ENCODE measurements at regions not wholly inside any gene's neighbourhood (a gene's known extent, or its start where the extent isn't known, plus 50 kb on each side); places are given as distances from the start of the nearest gene placed in this dataset.
"Not testable (repeated sequence)": the region's sequence is repeated elsewhere in the genome, so short reads cannot be mapped to it uniquely, and the experiment has no call there.

GRCh38 chr6:68197356-68197755, 437.7 kb upstream of the ADGRB3 start:
- no peaks in the 10 kb centered on the region for H3K9me3 ChIP-seq
- no peak overlapping the region for H3K4me3 ChIP-seq
- H3K36me3 ChIP-seq = no peaks in the 10 kb centered on the region
- no peaks in the 10 kb centered on the region for H3K27me3 ChIP-seq
- no peak for DNase-seq

- H3K9me3 ChIP-seq = no peaks in the 10 kb centered on the region
- H3K27me3 ChIP-seq = no peaks in the 10 kb centered on the region
- no peak for DNase-seq
- no peak overlapping the region for H3K4me3 ChIP-seq
- no peaks in the 10 kb centered on the region for H3K36me3 ChIP-seq
Measured at GRCh38 chr6:68196645-68197044, 438.4 kb upstream of the ADGRB3 start.

DNA sequence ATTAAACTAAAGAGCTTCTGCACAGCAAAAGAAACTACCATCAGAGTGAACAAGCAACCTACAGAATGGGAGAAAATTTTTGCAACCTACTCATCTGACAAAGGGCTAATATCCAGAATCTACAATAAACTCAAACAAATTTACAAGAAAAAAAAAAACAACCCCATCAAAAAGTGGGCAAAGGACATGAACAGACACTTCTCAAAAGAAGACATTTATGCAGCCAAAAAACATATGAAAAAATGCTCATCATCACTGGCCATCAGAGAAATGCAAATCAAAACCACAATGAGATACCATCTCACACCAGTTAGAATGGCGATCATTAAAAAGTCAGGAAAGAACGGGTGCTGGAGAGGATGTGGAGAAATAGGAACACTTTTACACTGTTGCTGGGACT, 439.3 kb upstream of the ADGRB3 start:
- H3K4me3 ChIP-seq = not testable (repeated sequence)

GRCh38 chr6:68194846-68195478, 440.1 kb upstream of the ADGRB3 start:
- Histone ChIP-seq H3K4me3 (no peak overlapping the region), H3K27me3 (no peaks in the 10 kb centered on the region)
- no peak for DNase-seq

More for the DNA sequence above, 439.3 kb upstream of the ADGRB3 start:
- H3K36me3 ChIP-seq, H3K9me3 ChIP-seq, DNase-seq, H3K27me3 ChIP-seq: not testable (repeated sequence)

DNA sequence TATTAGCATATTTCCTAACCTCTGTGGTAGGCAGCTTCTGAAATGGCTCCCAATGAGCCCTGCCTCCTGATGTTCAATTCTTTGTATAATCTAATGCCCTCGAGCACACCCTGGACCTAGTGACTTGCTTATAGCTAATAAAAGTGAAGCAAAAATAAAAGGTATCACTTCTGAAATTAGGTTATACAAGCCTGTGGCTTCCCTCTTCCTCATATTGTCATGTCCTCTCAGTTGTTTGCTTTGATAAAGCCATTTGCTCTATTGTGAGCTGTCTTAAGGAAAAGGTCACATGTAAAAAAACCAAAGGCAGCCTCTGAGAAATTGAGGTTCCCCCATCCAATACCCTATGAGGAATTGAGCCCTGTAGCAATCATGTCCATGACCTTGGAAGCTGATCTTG, 442.1 kb upstream of the ADGRB3 start:
- Histone ChIP-seq H3K9me3 (no peaks in the 10 kb centered on the region), H3K36me3 (no peaks in the 10 kb centered on the region), H3K27me3 (no peaks in the 10 kb centered on the region), H3K4me3 (no peak overlapping the region)
- no peak for DNase-seq

More at GRCh38 chr6:68194846-68195478, 440.1 kb upstream of the ADGRB3 start:
- no peaks in the 10 kb centered on the region for H3K9me3 ChIP-seq
- no peaks in the 10 kb centered on the region for H3K36me3 ChIP-seq

DNA sequence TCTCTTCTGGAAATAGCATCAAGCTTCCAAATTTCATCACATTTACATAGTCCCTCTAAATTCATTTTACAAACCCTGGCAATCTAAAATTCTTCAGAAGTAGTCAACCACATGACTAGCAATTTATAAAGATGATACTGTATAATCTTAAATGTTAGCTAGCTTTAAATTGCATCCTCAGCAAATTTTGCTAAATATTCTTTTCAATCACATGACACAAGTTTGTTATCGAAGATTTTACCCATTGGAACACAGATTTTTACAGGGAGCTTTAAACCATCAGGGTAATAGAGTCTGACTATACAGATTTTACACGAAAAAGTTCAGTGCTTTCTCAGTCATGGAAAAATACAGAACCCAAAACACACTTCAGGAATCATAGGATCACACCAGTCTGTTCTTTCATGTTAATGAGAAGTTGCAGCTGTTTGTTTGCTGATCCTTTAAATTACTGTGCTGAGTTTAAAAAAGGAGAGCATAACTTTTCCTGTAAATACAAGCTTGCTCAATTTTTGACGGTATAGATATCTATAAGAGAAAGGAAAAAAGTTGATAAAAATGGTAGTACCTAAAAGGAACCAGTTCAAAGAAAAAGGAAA, 445.8 kb upstream of the ADGRB3 start:
- Histone ChIP-seq H3K4me3 (no peak overlapping the region), H3K27me3 (no peaks in the 10 kb centered on the region), H3K9me3 (no peaks in the 10 kb centered on the region), H3K36me3 (no peaks in the 10 kb centered on the region)
- DNase-seq = no peak

GRCh38 chr6:68186870-68187269, 448.2 kb upstream of the ADGRB3 start:
- DNase-seq = no peak
- H3K4me3 ChIP-seq = no peak overlapping the region
- H3K27me3 ChIP-seq = no peaks in the 10 kb centered on the region
- no peaks in the 10 kb centered on the region for H3K9me3 ChIP-seq
- H3K36me3 ChIP-seq = no peaks in the 10 kb centered on the region

DNA sequence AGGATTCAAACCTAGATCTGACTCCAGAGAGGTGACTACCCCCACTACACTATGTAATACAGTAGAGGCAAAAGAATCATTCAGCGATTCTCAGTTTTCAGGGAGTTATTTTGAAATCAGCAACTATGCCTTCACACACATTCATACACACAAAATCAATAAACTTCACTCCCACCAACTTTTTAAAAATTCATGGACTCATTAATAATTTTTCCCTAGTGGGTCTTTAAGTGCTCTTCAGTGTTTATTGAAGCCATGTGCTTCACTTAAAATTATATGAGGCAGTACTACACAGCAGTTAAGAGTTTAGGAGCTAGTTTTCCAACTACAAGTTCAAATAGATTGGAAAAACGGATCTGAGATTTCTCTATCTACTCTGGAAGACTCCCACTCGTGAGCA, 452.7 kb upstream of the ADGRB3 start:
- Histone ChIP-seq H3K4me3 (no peak overlapping the region), H3K27me3 (no peaks in the 10 kb centered on the region), H3K36me3 (no peaks in the 10 kb centered on the region), H3K9me3 (0 out of 2 replicates have a peak, but pooled peaks cover 2% of the 10 kb centered on the region)
- DNase-seq = no peak

- not testable (repeated sequence) for H3K4me3 ChIP-seq, DNase-seq, H3K9me3 ChIP-seq, H3K36me3 ChIP-seq, H3K27me3 ChIP-seq
Measured at GRCh38 chr6:68181027-68181426, 454.1 kb upstream of the ADGRB3 start.

- no peaks in the 10 kb centered on the region for H3K9me3 ChIP-seq
- no peaks in the 10 kb centered on the region for H3K27me3 ChIP-seq
- DNase-seq = no peak
- no peaks in the 10 kb centered on the region for H3K36me3 ChIP-seq
- no peak overlapping the region for H3K4me3 ChIP-seq
Measured at GRCh38 chr6:68173616-68174015, 461.5 kb upstream of the ADGRB3 start.

DNA sequence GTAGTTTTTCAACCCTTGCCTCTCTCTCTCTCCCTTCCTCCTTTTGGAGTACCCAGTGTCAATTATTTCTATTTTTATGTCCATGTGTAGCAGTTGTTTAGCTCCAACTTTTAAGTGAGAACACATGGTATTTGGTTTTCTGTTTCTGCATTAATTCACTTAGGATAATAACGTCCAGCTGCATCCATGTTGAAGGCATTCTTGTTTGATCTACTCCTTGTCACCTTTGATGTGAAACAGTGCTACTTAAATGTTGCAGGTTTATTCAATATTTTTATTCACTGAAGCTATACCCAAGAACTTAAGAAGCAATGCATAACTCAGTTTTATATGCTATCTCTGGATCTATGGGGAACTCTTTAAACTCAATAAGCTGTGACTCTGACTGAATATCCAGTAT, 465.2 kb upstream of the ADGRB3 start:
- DNase-seq = no peak
- Histone ChIP-seq H3K36me3 (no peaks in the 10 kb centered on the region), H3K27me3 (no peaks in the 10 kb centered on the region), H3K9me3 (no peaks in the 10 kb centered on the region), H3K4me3 (no peak overlapping the region)

GRCh38 chr6:68167604-68168003, 467.5 kb upstream of the ADGRB3 start:
- Histone ChIP-seq H3K4me3 (no peak overlapping the region), H3K27me3 (no peaks in the 10 kb centered on the region), H3K9me3 (no peaks in the 10 kb centered on the region), H3K36me3 (no peaks in the 10 kb centered on the region)
- no peak for DNase-seq

DNA sequence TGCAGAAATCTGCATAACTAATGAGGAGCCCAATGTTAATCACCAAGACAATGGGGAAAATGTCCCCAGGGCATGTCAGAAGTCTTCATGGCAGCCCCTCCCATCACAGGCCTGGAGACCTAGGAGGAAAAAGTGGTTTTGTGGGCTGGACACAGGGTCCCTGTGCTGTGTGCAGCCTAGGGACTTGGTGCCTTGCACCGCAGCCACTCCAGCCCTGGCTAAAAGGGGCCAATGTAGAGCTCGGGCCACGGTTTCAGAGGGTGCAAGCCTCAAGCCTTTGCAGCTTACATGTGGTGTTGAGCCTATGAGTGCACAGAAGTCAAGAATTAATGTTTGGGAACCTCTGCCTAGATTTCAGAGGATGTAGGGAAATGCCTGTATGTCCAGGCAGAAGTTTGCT, 474.3 kb upstream of the ADGRB3 start:
- H3K27me3 ChIP-seq, H3K4me3 ChIP-seq, H3K36me3 ChIP-seq, DNase-seq, H3K9me3 ChIP-seq: not testable (repeated sequence)

GRCh38 chr6:68160348-68160747, 474.7 kb upstream of the ADGRB3 start:
- no peak for DNase-seq
- H3K36me3 ChIP-seq = no peaks in the 10 kb centered on the region
- H3K27me3 ChIP-seq = no peaks in the 10 kb centered on the region
- no peaks in the 10 kb centered on the region for H3K9me3 ChIP-seq
- H3K4me3 ChIP-seq = no peak overlapping the region

- H3K9me3 ChIP-seq = no peaks in the 10 kb centered on the region
- no peak overlapping the region for H3K4me3 ChIP-seq
- DNase-seq = no peak
- H3K27me3 ChIP-seq = no peaks in the 10 kb centered on the region
- no peaks in the 10 kb centered on the region for H3K36me3 ChIP-seq
Measured at GRCh38 chr6:68159433-68159832, 475.6 kb upstream of the ADGRB3 start.

- Histone ChIP-seq H3K36me3 (no peaks in the 10 kb centered on the region), H3K4me3 (no peak overlapping the region), H3K27me3 (no peaks in the 10 kb centered on the region), H3K9me3 (no peaks in the 10 kb centered on the region)
- DNase-seq = no peak
Measured at GRCh38 chr6:68158256-68158655, 476.8 kb upstream of the ADGRB3 start.

GRCh38 chr6:68144667-68145066, 490.4 kb upstream of the ADGRB3 start:
- Histone ChIP-seq H3K27me3 (no peaks in the 10 kb centered on the region), H3K36me3 (no peaks in the 10 kb centered on the region), H3K4me3 (no peak overlapping the region), H3K9me3 (no peaks in the 10 kb centered on the region)
- no peak for DNase-seq

- Histone ChIP-seq H3K27me3 (no peaks in the 10 kb centered on the region), H3K4me3 (no peak overlapping the region), H3K9me3 (no peaks in the 10 kb centered on the region), H3K36me3 (no peaks in the 10 kb centered on the region)
- DNase-seq = no peak
Measured at GRCh38 chr6:68141190-68141589, 493.9 kb upstream of the ADGRB3 start.

Data from MG63 (cell line).